GM19438 (cell line): ENCODE measurements at regions not wholly inside any gene's neighbourhood (a gene's known extent, or its start where the extent isn't known, plus 50 kb on each side); places are given as distances from the start of the nearest gene placed in this dataset.
"Not testable (repeated sequence)": the region's sequence is repeated elsewhere in the genome, so short reads cannot be mapped to it uniquely, and the experiment has no call there.

Experiments used
- ATAC-seq: cut with Tn5 transposase; IDR thresholded peaks from one replicate; pipeline ENCODE4 v1.9.1; 2021; ENCODE audit warnings: low read depth; ENCODE audit not compliant: unreplicated experiment

- no peak for ATAC-seq
Observed at GRCh38 chr5:68028131-68028727, 187.3 kb upstream of the PIK3R1 start.

GRCh38 chr5:68027519-68027918, 188.0 kb upstream of the PIK3R1 start:
- no peak for ATAC-seq

- no peak for ATAC-seq
Observed at GRCh38 chr5:68026092-68026885, 189.3 kb upstream of the PIK3R1 start.

GRCh38 chr5:68024426-68024825, 191.1 kb upstream of the PIK3R1 start:
- ATAC-seq: no peak

- no peak for ATAC-seq
Observed at GRCh38 chr5:68021916-68022315, 193.6 kb upstream of the PIK3R1 start.

- ATAC-seq: no peak
Observed at GRCh38 chr5:68021227-68021626, 194.3 kb upstream of the PIK3R1 start.

GRCh38 chr5:68020461-68020969, 195.0 kb upstream of the PIK3R1 start:
- not testable (repeated sequence) for ATAC-seq

- ATAC-seq: no peak
Observed at GRCh38 chr5:68015381-68016302, 199.9 kb upstream of the PIK3R1 start.

GRCh38 chr5:68012831-68013230, 202.7 kb upstream of the PIK3R1 start:
- no peak for ATAC-seq

GRCh38 chr5:68012429-68012828, 203.1 kb upstream of the PIK3R1 start:
- no peak for ATAC-seq

- no peak for ATAC-seq
Observed at GRCh38 chr5:68011801-68012200, 203.8 kb upstream of the PIK3R1 start.

- no peak for ATAC-seq
Observed at GRCh38 chr5:68011259-68011760, 204.2 kb upstream of the PIK3R1 start.

- ATAC-seq: no peak
Observed at GRCh38 chr5:68010740-68011139, 204.8 kb upstream of the PIK3R1 start.

- no peak for ATAC-seq
Observed at GRCh38 chr5:68007451-68007850, 208.1 kb upstream of the PIK3R1 start.

GRCh38 chr5:68002836-68003235, 212.7 kb upstream of the PIK3R1 start:
- no peak for ATAC-seq

- ATAC-seq: no peak
Observed at GRCh38 chr5:68000805-68001204, 214.8 kb upstream of the PIK3R1 start.

- ATAC-seq: no peak
Observed at GRCh38 chr5:67999391-67999790, 216.2 kb upstream of the PIK3R1 start.

GRCh38 chr5:67998709-67999261, 216.8 kb upstream of the PIK3R1 start:
- ATAC-seq: no peak

- ATAC-seq: no peak
Observed at GRCh38 chr5:67997892-67998457, 217.6 kb upstream of the PIK3R1 start.

- ATAC-seq: no peak
Observed at GRCh38 chr5:67997148-67997547, 218.4 kb upstream of the PIK3R1 start.
